ENCODE measurements at regions not wholly inside any gene's neighbourhood (a gene's known extent, or its start where the extent isn't known, plus 50 kb on each side); places are given as distances from the start of the nearest gene placed in this dataset.
"Not testable (repeated sequence)": the region's sequence is repeated elsewhere in the genome, so short reads cannot be mapped to it uniquely, and the experiment has no call there.

DNA sequence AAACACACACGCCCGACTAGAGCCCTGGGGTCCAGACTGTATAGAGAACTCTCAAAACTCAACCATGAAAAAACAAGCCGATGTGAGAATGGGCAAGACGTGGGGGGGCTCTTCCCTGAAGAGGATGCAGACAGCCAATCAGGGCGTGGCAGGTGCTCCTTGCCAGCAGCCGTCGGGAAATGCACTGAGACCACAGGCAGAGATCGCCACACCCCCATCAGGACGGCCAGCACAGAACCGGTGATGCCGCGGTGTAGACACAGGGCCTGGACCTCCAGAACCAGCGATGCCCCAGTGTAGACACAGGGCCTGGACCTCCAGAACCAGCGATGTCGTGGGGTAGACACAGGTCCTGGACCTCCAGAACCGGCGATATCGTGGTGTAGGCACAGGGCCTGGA is 169.2 kb downstream of the LAT start:
- H3K4me3 ChIP-seq, result no peak overlapping the region
- no peaks in the 10 kb centered on the region for H3K4me1 ChIP-seq (ENCODE audit: low read depth)
- H3K36me3 ChIP-seq (ENCODE audit: low read depth), result no peaks in the 10 kb centered on the region
- TF ChIP-seq, protein P1, sequence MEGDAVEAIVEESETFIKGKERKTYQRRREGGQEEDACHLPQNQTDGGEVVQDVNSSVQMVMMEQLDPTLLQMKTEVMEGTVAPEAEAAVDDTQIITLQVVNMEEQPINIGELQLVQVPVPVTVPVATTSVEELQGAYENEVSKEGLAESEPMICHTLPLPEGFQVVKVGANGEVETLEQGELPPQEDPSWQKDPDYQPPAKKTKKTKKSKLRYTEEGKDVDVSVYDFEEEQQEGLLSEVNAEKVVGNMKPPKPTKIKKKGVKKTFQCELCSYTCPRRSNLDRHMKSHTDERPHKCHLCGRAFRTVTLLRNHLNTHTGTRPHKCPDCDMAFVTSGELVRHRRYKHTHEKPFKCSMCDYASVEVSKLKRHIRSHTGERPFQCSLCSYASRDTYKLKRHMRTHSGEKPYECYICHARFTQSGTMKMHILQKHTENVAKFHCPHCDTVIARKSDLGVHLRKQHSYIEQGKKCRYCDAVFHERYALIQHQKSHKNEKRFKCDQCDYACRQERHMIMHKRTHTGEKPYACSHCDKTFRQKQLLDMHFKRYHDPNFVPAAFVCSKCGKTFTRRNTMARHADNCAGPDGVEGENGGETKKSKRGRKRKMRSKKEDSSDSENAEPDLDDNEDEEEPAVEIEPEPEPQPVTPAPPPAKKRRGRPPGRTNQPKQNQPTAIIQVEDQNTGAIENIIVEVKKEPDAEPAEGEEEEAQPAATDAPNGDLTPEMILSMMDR (IDR thresholded peaks at IDR 0.05), result no peak
- ATAC-seq (no peak), DNase-seq (peak in 1 of 3 donors; percentile 55)
- no peaks in the 10 kb centered on the region for H3K9me3 ChIP-seq
- intact Hi-C loops (cut with DNase I, micrococcal nuclease), result no loop called here

DNA sequence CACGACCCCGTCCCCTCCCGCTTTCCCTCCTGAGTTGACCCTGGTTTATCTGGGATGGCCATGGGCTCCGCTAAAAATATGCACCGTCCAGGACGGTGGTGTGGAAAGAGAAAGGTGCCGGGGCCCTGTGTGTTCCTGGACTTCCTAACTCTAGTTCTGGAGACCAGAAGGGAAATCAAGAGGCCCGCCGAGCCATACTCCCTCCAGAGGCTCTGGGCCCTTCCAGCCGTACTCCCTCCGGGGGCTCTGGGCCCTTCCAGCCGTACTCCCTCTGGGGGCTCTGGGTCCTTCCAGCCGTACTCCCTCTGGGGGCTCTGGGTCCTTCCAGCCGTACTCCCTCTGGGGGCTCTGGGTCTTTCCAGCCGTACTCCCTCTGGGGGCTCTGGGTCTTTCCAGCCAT is 168.5 kb downstream of the LAT start:
- H3K9me3 ChIP-seq; ATAC-seq; H3K4me1 ChIP-seq (ENCODE audit: low read depth); intact Hi-C loops (cut with DNase I, micrococcal nuclease); H3K36me3 ChIP-seq (ENCODE audit: low read depth); H3K4me3 ChIP-seq: not testable (repeated sequence)
- DNase-seq, result peak in 1 of 3 donors; percentile 12

DNA sequence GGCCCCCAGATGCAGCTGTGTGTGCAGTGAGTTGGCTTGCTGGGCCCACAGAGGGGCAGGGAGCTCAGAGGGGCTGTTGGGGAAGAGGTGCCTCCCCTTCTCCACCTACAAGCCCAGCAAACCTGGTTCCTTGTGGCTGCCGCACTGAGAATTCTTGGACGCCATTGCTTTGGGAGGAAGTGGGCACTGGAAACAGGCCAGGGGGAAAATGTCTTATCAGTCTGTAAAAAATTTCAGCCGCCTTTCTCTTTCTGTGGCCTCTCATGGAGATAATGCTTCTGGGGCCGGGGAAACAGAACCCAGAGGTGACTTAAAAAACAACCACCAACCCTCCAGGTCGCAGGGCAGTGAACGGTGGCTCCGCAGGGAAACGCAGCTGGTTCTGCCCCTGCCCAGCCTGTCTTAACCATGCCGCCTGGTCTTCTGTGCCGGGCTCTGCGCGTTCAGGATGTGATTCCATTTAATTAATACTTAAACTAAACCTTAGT is 167.7 kb downstream of the LAT start:
- H3K4me1 ChIP-seq (ENCODE audit: low read depth); H3K9me3 ChIP-seq; H3K36me3 ChIP-seq (ENCODE audit: low read depth); H3K4me3 ChIP-seq; intact Hi-C loops (cut with DNase I, micrococcal nuclease); ATAC-seq: not testable (repeated sequence)
- DNase-seq, result peak in 1 of 3 donors; percentile 21

DNA sequence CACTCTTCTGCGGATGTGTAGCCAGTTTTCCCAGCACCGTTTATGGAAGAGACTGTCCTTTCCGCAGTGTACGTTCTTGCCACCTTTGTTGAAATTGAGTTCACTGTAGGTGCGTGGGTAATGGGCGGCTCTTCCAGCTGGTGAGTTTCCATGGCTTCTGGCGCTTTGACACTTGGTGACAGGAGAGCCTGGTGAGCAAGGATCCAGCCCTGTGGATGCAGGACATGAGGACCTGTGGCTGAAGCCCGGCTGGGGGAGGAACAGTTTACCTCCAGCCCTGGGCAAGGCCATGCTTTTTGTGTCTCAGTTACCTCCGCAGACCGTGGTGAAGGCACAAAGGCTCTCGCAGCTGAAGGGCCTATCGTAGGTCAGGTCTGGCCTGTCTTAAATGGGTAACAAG is 166.5 kb downstream of the LAT start:
- Histone ChIP-seq H3K9me3 (no peaks in the 10 kb centered on the region), H3K36me3 (ENCODE audit: low read depth) (no peaks in the 10 kb centered on the region), H3K4me1 (ENCODE audit: low read depth) (no peaks in the 10 kb centered on the region), H3K4me3 (no peak overlapping the region)
- TF ChIP-seq, protein P1 (IDR thresholded peaks at IDR 0.05), result no peak
- intact Hi-C loops (cut with DNase I, micrococcal nuclease), result no loop called here
- DNase-seq (peak in 1 of 3 donors; percentile 44), ATAC-seq (no peak)

DNA sequence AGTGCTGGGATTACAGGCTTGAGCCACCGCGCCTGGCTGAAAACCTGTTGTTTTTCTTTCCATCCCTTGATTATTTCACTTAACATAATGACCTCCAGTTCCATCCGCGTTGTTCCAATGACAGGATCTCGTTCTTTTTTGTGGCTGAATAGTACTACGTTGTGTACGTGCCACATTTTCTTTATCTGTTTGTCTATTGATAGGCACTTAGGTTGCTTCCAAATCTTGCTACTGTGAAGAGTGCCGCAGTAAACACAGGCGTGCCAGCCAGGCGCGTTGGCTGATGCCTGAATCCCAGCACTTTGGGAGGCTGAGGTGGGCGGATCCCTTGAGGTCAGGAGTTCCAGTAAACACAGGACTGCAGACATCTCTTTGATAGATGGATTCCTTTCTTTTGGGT is 165.1 kb downstream of the LAT start:
- peak in 1 of 3 donors; percentile 23 for DNase-seq
- H3K4me1 ChIP-seq (ENCODE audit: low read depth); H3K4me3 ChIP-seq; ATAC-seq; intact Hi-C loops (cut with DNase I, micrococcal nuclease); H3K36me3 ChIP-seq (ENCODE audit: low read depth); H3K9me3 ChIP-seq: not testable (repeated sequence)

DNA sequence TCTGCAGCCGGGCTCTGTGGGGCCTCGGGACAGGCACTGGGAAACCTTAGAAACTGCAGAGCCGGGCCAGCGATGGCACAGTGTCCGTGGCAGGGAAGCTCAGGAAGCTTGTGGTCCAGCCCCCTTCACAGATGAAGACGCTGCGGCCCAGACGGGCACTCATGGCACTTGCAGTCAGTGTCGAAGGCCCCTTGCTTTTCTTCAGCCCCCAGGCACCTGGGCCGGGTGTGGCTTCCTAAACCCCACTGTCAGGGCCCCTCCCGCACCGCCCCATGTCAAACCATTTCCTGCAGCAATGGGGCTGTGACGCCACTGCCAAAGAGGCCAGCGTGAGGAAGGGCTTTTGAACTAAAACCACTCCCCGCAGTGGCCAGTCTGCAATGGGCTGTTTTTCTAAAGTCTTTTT is 164.0 kb downstream of the LAT start:
- intact Hi-C loops (cut with DNase I, micrococcal nuclease), result no loop called here
- Histone ChIP-seq H3K4me1 (ENCODE audit: low read depth) (no peaks in the 10 kb centered on the region), H3K36me3 (ENCODE audit: low read depth) (no peaks in the 10 kb centered on the region), H3K4me3 (no peak overlapping the region), H3K9me3 (no peaks in the 10 kb centered on the region)
- ATAC-seq (peak; percentile 82), DNase-seq (peak; percentile 53 to 81 (median 64))
- TF ChIP-seq, protein P1 (IDR thresholded peaks at IDR 0.05), result no peak

DNA sequence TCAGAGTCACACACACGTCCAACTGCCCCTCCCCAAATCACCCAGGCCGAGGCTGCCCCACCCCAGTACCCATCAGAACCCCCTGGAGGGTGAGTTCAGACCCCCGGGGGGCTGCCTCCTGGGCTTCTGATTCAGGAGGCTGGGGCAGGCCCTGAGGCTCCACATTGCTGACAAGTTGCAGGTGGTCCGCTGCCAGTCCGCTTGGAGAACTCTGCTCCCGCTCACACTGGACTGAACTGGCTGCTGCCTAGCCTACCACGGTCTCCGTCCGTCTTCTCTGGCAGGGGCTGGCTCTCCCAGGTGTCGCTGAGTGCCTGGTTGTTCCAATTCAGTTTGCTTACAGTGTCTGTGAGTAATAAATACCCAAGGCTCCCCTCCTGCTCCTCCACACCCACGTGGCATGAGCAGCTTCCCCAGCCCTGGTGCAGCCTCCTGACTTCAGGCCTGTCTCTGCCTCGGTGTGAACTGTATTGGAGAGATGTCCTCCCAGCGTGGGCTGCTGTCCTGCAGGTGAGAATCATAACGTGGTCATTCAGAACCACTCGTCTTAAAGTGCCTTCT is 163.4 kb downstream of the LAT start:
- Histone ChIP-seq H3K36me3 (ENCODE audit: low read depth) (no peaks in the 10 kb centered on the region), H3K9me3 (no peaks in the 10 kb centered on the region), H3K4me3 (no peak overlapping the region), H3K4me1 (ENCODE audit: low read depth) (no peaks in the 10 kb centered on the region)
- TF ChIP-seq, protein P1 (IDR thresholded peaks at IDR 0.05), result no peak
- DNase-seq, result no peak
- peak; percentile 24 for ATAC-seq
- intact Hi-C loops (cut with DNase I, micrococcal nuclease), result no loop called here

DNA sequence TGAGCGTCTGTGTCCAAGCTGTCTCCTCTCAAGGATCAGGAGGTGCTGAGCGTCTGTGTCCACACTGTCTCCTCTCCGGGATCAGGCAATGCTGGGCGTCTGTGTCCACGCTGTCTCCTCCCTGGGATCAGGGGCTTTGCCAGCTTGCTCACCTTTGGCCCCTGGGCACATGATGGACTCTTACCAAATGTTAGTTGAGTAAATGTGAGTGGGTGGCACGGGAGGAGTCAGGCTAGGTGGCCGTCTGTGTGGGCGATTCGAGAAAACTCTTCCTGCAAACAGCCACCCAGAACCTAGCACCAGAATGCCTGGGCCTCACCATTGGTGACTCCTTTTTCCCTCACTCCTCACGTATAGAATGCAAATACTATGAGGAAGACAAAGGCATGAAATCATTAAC is 162.9 kb downstream of the LAT start:
- ATAC-seq; H3K9me3 ChIP-seq; H3K4me1 ChIP-seq (ENCODE audit: low read depth); H3K4me3 ChIP-seq; H3K36me3 ChIP-seq (ENCODE audit: low read depth); intact Hi-C loops (cut with DNase I, micrococcal nuclease); DNase-seq: not testable (repeated sequence)

DNA sequence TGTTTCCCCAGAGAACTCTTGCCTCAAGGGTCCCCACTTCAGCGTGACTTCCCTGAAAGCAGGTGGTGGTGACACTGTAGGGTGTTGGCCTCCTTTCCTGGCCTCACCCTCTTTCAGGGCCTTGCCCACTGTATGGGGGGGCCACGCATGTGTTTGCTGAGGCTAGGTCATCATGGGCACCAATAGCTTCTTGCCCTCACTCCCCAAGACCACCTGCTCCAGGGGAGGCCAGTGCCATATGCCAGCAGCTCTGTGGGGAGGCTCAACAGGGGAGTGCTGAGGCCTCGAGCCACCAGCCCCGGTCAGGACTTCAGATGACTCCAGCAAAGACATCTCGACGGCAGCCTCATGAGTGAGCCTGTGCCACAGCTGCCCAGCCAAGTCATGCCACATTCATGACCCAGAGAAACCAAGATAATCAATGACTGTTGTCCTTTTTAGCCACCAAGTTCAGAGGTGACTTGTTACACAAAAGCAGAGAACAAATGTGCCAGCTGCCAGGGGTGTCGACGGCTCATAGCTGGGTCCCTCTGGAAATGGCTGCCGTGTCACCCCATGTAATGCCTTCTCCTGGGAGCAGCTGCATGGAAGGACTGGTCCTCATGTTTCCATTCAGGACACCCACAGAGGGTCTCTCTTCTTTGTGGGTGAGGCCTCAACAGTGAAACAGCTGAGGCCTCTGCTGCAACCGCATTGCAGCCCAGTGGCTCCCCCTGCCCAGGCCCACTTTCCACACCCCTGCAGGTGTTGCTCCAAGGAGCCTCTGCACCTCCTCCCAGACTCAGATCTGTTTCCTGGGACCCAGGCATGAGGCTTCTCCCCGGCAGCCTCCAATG is 162.2 kb downstream of the LAT start:
- H3K9me3 ChIP-seq; H3K4me3 ChIP-seq; DNase-seq; H3K36me3 ChIP-seq (ENCODE audit: low read depth); intact Hi-C loops (cut with DNase I, micrococcal nuclease); ATAC-seq; H3K4me1 ChIP-seq (ENCODE audit: low read depth): not testable (repeated sequence)

Measured in mucosa of descending colon (tissue), 3 donors.